ENCODE measurements at regions not wholly inside any gene's neighbourhood (a gene's known extent, or its start where the extent isn't known, plus 50 kb on each side); places are given as distances from the start of the nearest gene placed in this dataset.

DNA sequence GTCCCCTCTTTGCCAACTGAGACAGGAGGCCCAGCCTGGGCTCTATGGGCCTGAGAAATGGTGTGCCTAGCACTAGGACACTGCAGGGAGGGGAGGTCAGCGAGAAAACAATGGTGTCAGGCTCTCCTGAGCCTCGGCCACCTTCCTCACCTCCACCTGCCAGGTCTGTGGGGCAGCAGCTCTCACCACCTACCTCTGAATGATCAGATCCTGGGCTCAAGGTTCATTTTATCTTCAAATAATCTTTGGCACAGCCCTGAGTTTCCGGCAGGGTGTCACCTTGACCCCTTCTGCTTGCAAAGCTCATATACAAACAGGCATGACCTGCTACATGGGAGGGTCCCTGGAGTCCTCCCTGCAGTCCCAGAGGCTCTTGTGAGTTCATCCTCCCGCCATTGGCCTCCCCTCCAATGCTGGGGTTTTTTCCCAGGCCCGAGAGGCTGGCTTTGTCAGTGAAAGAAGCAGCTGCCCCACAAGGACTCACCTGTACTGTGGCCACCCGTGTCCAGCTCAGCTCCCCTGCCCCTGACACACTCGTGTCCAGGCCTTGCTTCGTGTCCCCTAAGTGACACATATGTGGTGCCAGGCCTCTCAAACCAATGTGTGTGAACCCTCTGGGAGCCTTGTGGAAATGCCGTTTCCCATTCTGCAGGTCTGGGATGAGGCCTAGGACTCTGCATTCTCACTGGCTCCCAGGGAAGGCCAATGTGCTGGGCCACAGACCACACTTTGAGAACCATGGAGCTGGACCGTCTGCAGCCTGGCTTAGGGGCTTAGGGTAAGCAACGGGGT, 176.8 kb upstream of the CIBAR2 start:
- TF ChIP-seq, protein P1, sequence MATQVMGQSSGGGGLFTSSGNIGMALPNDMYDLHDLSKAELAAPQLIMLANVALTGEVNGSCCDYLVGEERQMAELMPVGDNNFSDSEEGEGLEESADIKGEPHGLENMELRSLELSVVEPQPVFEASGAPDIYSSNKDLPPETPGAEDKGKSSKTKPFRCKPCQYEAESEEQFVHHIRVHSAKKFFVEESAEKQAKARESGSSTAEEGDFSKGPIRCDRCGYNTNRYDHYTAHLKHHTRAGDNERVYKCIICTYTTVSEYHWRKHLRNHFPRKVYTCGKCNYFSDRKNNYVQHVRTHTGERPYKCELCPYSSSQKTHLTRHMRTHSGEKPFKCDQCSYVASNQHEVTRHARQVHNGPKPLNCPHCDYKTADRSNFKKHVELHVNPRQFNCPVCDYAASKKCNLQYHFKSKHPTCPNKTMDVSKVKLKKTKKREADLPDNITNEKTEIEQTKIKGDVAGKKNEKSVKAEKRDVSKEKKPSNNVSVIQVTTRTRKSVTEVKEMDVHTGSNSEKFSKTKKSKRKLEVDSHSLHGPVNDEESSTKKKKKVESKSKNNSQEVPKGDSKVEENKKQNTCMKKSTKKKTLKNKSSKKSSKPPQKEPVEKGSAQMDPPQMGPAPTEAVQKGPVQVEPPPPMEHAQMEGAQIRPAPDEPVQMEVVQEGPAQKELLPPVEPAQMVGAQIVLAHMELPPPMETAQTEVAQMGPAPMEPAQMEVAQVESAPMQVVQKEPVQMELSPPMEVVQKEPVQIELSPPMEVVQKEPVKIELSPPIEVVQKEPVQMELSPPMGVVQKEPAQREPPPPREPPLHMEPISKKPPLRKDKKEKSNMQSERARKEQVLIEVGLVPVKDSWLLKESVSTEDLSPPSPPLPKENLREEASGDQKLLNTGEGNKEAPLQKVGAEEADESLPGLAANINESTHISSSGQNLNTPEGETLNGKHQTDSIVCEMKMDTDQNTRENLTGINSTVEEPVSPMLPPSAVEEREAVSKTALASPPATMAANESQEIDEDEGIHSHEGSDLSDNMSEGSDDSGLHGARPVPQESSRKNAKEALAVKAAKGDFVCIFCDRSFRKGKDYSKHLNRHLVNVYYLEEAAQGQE (IDR thresholded peaks at IDR 0.05; ENCODE audit: insufficient read depth in 1 of 2, low read depth in 2 of 2, low read length in 1 of 2), result no peak
- TF ChIP-seq POLR2AphosphoS5 (IDR thresholded peaks at IDR 0.05; ENCODE audit: low read depth, low read length) (no peak), SIN3A (IDR thresholded peaks at IDR 0.05; ENCODE audit: borderline replicate concordance, insufficient read depth, low read depth, low read length) (no peak)
- TF ChIP-seq, protein P2, sequence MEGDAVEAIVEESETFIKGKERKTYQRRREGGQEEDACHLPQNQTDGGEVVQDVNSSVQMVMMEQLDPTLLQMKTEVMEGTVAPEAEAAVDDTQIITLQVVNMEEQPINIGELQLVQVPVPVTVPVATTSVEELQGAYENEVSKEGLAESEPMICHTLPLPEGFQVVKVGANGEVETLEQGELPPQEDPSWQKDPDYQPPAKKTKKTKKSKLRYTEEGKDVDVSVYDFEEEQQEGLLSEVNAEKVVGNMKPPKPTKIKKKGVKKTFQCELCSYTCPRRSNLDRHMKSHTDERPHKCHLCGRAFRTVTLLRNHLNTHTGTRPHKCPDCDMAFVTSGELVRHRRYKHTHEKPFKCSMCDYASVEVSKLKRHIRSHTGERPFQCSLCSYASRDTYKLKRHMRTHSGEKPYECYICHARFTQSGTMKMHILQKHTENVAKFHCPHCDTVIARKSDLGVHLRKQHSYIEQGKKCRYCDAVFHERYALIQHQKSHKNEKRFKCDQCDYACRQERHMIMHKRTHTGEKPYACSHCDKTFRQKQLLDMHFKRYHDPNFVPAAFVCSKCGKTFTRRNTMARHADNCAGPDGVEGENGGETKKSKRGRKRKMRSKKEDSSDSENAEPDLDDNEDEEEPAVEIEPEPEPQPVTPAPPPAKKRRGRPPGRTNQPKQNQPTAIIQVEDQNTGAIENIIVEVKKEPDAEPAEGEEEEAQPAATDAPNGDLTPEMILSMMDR (IDR thresholded peaks at IDR 0.05), result no peak
